ENCODE measurements at regions not wholly inside any gene's neighbourhood (a gene's known extent, or its start where the extent isn't known, plus 50 kb on each side); places are given as distances from the start of the nearest gene placed in this dataset.

GRCh38 chr20:20815711-20816455 is 103.4 kb upstream of the RALGAPA2 start:
- TF ChIP-seq CTCF (IDR thresholded peaks at IDR 0.05) = no peak
- no peak for TF ChIP-seq POLR2A (IDR thresholded peaks at IDR 0.05)

Measured in adrenal gland (tissue), 5 donors.